GM10248 (cell line): ENCODE measurements at regions not wholly inside any gene's neighbourhood (a gene's known extent, or its start where the extent isn't known, plus 50 kb on each side); places are given as distances from the start of the nearest gene placed in this dataset.

ENCODE experiments used
- CTCF ChIA-PET: fragments of 300-600 bp; sonication (Branson Sonifier 250); formaldehyde crosslinking; extraction: SDS; loops from one replicate; lab custom pipeline; 2021; ENCODE audit warnings: antibody characterized with exemption; lab: Yijun Ruan, JAX
- POLR2A ChIA-PET: fragments of 350-650 bp; sonication (Branson Sonifier 250); formaldehyde crosslinking; extraction: SDS; loops from one replicate; lab custom pipeline; 2020; ENCODE audit warnings: antibody characterized with exemption; lab: Yijun Ruan, JAX
- DNase-seq: peaks from one replicate; pipeline ENCODE4 v3.0.0; 2012; ENCODE audit errors: extremely low spot score
- CTCF ChIP-seq: IDR thresholded peaks from 2 replicates; pipeline ENCODE4 v1.5.1; 2012; ENCODE audit warnings: mild to moderate bottlenecking, low read depth; ENCODE audit errors: extremely low read depth, missing control alignments, control extremely low read depth

DNA sequence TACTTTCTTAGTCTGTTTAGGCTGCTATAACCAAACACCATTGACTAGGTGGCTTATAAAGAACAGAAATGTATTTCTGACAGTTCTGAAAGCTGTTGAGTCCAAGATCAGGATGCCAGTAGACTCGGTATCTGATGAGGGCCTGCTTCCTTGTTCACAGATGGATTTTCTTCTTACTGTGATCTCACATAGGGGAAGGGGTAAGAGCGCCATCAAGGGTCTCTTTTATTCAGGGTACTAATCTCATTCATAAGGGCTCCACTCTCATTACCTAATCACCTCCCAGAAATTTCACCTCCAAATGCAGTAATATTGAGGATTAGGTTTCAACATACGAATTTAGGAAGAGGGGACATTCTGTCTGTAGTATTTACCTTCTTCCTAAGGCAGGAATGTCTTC lies 384.0 kb upstream of the DMAC1 start:
- ChIA-PET CTCF (no interaction called here), POLR2A (no interaction called here)
- TF ChIP-seq CTCF: no peak
- no peak for DNase-seq

DNA sequence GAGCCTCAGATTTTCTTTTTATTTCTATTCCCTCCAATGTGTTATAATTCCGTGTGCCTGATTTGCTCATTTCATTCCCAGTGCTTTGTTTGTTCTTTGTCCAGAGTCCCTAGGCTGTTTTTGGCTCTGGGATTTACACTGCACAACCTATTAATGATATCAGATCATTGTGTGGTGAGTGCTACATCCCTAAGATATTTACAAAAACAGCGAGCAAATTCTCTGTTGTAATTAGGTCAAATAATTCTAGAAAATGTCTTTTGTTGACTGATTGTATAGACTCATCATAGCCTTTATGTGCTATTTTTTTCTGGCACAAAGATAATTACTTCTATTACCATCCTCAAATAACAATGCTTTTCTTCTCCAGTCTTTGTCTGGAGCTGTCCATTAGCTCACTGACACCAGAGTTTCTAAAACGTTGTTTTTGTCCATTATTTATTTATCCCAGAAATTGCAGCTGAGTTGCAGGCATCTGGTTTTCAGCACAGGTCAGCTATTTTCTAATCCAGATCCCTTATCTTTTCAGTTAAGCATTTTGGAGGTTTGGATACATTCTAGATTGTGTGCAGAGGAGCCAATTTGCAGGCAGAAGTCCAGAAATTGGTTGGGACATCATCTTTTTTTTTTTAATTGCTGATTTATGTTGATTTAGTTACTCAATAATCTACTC lies 379.9 kb upstream of the DMAC1 start:
- CTCF ChIA-PET: interaction anchor here (0.8 to 2.7 kb wide), 4 partner anchors 11 to 395 kb away, joined by 3 to 9 read pairs (median 3); no protein-coding TSS in a partner anchor
- TF ChIP-seq CTCF: no peak
- POLR2A ChIA-PET: no interaction called here
- no peak for DNase-seq

DNA sequence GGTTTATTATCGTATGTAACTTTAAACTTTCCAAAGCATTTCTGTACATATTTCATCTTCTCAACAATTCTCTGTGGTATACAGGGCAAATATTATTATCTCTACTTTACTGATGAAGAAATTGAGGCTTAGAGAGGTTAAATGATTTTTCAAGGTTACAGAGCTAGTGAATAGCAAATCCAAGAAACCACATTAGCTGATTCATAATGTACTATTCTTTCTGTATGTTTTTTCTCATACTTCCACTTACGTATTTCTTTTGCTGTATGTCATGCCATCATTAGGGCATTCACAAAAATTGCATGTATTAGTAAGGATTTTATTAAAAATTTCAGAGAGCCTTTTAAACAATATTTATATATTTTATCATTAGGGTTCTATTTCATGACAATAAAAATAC lies 372.4 kb upstream of the DMAC1 start:
- no peak for TF ChIP-seq CTCF
- ChIA-PET CTCF (interaction anchor here (1.8 kb wide), 1 partner anchor 9 kb away, joined by 4 read pairs; no protein-coding TSS in a partner anchor), POLR2A (no interaction called here)
- no peak for DNase-seq

GRCh38 chr9:8168916-8169438 lies 369.4 kb upstream of the DMAC1 start:
- POLR2A ChIA-PET: no interaction called here
- CTCF ChIA-PET: no interaction called here
- no peak for DNase-seq
- TF ChIP-seq CTCF: no peak

DNA sequence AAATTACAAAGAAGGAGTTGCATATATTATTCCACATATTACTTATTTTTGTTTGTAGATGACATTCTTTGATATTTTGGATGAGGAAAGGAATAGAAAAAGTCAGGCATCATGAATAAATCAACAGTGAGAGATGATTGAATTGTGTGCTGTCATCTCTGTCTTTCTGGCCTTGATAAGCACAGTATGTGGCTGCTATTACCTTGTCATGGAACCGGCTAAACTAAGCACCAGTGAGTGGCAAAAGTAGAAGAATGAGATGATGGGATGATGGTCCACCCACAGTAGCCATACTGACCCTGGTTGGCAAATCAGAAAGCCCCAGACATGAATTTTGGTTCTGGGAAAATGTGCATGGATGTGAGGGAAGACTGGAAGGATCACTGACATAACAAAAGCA lies 361.2 kb upstream of the DMAC1 start:
- ChIA-PET CTCF (no interaction called here), POLR2A (no interaction called here)
- no peak for TF ChIP-seq CTCF
- no peak for DNase-seq

DNA sequence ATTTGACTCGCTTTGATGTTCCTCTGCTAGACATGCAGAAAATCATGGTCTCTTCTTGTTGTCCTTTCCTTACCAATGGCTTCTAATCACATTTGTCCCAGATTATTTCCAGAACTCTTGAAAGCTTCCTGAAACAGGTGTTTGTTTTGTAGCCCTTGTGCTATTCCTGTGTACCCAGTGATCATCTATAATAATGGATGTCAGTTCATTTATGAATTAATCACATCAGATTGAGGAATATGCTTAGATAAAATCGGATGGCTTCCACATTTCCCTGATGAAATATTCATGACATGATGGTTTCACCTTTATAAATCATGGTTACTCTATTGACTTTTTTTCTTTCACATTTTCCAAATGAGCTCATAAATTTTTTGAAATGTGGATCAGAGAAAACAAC lies 359.0 kb upstream of the DMAC1 start:
- no peak for DNase-seq
- POLR2A ChIA-PET: no interaction called here
- CTCF ChIA-PET: interaction anchor here (0.7 kb wide), 1 partner anchor 25 kb away, joined by 3 read pairs; no protein-coding TSS in a partner anchor
- no peak for TF ChIP-seq CTCF
